Astrocyte (in vitro differentiated cells and primary cell): ENCODE measurements at regions not wholly inside any gene's neighbourhood (a gene's known extent, or its start where the extent isn't known, plus 50 kb on each side); places are given as distances from the start of the nearest gene placed in this dataset.

Experiments used
- DNase-seq: peaks from one replicate; pipeline ENCODE4 v3.0.0-alpha.2; 2010; ENCODE audit warnings: low read depth
- FAIRE-seq: peaks from 2 replicates; lab custom pipeline; 2011; peaks lifted over from hg19 to GRCh38; lab: Jason Lieb, UNC
- H2AFZ ChIP-seq: 2 replicates; pipeline ENCODE4 v1.6.0; 2012; ENCODE audit warnings: low read depth, low read length, inconsistent platforms
- H3K27ac ChIP-seq: 2 replicates; pipeline ENCODE4 v1.5.1; 2011; ENCODE audit warnings: low read depth, low read length, inconsistent platforms
- H3K27me3 ChIP-seq: 2 replicates; pipeline ENCODE4 v1.6.0; 2011; ENCODE audit warnings: low read length, inconsistent platforms; ENCODE audit not compliant: insufficient read depth
- H3K36me3 ChIP-seq: 2 replicates; pipeline ENCODE4 v1.5.1; 2011; ENCODE audit warnings: low read length, inconsistent platforms; ENCODE audit not compliant: insufficient read depth
- H3K4me1 ChIP-seq: 2 replicates; pipeline ENCODE4 v1.5.1; 2011; ENCODE audit warnings: low read length, inconsistent platforms; ENCODE audit not compliant: insufficient read depth
- H3K4me2 ChIP-seq: 2 replicates; pipeline ENCODE4 v1.6.0; 2012; ENCODE audit warnings: low read length, inconsistent platforms
- H3K4me3 ChIP-seq: 2 replicates; pipeline ENCODE4 v1.5.1; 2011; ENCODE audit warnings: low read depth, mild to moderate bottlenecking, low read length, inconsistent platforms; ENCODE audit not compliant: insufficient read depth
- H3K79me2 ChIP-seq: 2 replicates; pipeline ENCODE4 v1.6.0; 2012; ENCODE audit warnings: mild to moderate bottlenecking, low read length, inconsistent platforms; ENCODE audit not compliant: insufficient read depth
- H3K9ac ChIP-seq: 2 replicates; pipeline ENCODE4 v1.6.0; 2012; ENCODE audit warnings: mild to moderate bottlenecking, low read length, inconsistent platforms
- H3K9me3 ChIP-seq: 2 replicates; pipeline ENCODE4 v1.5.1; 2012; ENCODE audit warnings: low read depth, mild to moderate bottlenecking, low read length, inconsistent platforms; ENCODE audit not compliant: insufficient read depth
- H4K20me1 ChIP-seq: 2 replicates; pipeline ENCODE4 v1.6.0; 2012; ENCODE audit warnings: low read length, inconsistent platforms; ENCODE audit not compliant: insufficient read depth
- H3K27ac Mint-ChIP-seq: one replicate; pipeline ENCODE4 v1.8.0; 2021; ENCODE audit warnings: mild to moderate bottlenecking, mixed read lengths; ENCODE audit not compliant: unreplicated experiment
- H3K27me3 Mint-ChIP-seq: one replicate; pipeline ENCODE4 v1.8.0; 2021; ENCODE audit warnings: low read depth, mixed read lengths; ENCODE audit not compliant: unreplicated experiment
- H3K36me3 Mint-ChIP-seq: one replicate; pipeline ENCODE4 v1.8.0; 2021; ENCODE audit warnings: low read depth, mixed read lengths; ENCODE audit not compliant: unreplicated experiment
- H3K4me1 Mint-ChIP-seq: one replicate; pipeline ENCODE4 v1.8.0; 2021; ENCODE audit warnings: low read depth, mixed read lengths; ENCODE audit not compliant: unreplicated experiment
- H3K4me3 Mint-ChIP-seq: one replicate; pipeline ENCODE4 v1.8.0; 2021; ENCODE audit warnings: mild to moderate bottlenecking, moderate library complexity, mixed read lengths; ENCODE audit not compliant: unreplicated experiment
- H3K9me3 Mint-ChIP-seq: one replicate; pipeline ENCODE4 v1.8.0; 2021; ENCODE audit warnings: mild to moderate bottlenecking, mixed read lengths; ENCODE audit not compliant: unreplicated experiment
- CTCF ChIP-seq: IDR thresholded peaks from 2 replicates; pipeline ENCODE4 v1.5.1; 2011; ENCODE audit warnings: low read depth, mild to moderate bottlenecking, inconsistent platforms, low read length, moderate library complexity; ENCODE audit not compliant: insufficient read depth
- EZH2 ChIP-seq: IDR thresholded peaks from 2 replicates; pipeline ENCODE4 v1.6.1; 2012; ENCODE audit warnings: mild to moderate bottlenecking, low read length, inconsistent platforms; ENCODE audit not compliant: insufficient read depth

GRCh38 chr5:174310706-174311105 lies 265.2 kb downstream of the NSG2 start:
- Mint-ChIP-seq H3K9me3 (no peaks in the 10 kb centered on the region), H3K4me3 (no peak overlapping the region), H3K27me3 (peaks cover 42% of the 10 kb centered on the region), H3K36me3 (no peaks in the 10 kb centered on the region), H3K4me1 (peaks cover 23% of the 10 kb centered on the region), H3K27ac (no peak overlapping the region)
- H3K27me3 ChIP-seq, result no peaks in the 10 kb centered on the region
- no peak for DNase-seq
- TF ChIP-seq CTCF, result no peak
- no peak for TF ChIP-seq EZH2
- H3K9me3 ChIP-seq, result no peaks in the 10 kb centered on the region
- H3K27ac ChIP-seq, result no peak overlapping the region
- no peak overlapping the region for H3K4me3 ChIP-seq
- H3K9ac ChIP-seq, result no peak overlapping the region
- no peak for FAIRE-seq
- H3K36me3 ChIP-seq, result no peaks in the 10 kb centered on the region
- H4K20me1 ChIP-seq, result no peaks in the 10 kb centered on the region
- H3K79me2 ChIP-seq, result no peaks in the 10 kb centered on the region
- H3K4me2 ChIP-seq, result no peak overlapping the region
- peaks cover 4% of the 10 kb centered on the region for H3K4me1 ChIP-seq
- no peak overlapping the region for H2AFZ ChIP-seq

- H3K4me3 Mint-ChIP-seq, result no peak overlapping the region
- no peak overlapping the region for H3K27ac ChIP-seq
- peaks cover 19% of the 10 kb centered on the region for H3K4me1 Mint-ChIP-seq
- H2AFZ ChIP-seq, result peak overlapping the region; percentile 87
- no peaks in the 10 kb centered on the region for H3K9me3 Mint-ChIP-seq
- H3K27me3 Mint-ChIP-seq, result peaks cover 47% of the 10 kb centered on the region
- H3K9ac ChIP-seq, result no peak overlapping the region
- H3K9me3 ChIP-seq, result no peaks in the 10 kb centered on the region
- H3K27ac Mint-ChIP-seq, result no peak overlapping the region
- H3K4me3 ChIP-seq, result no peak overlapping the region
- peak overlapping the region; percentile 84 for H3K4me2 ChIP-seq
- no peaks in the 10 kb centered on the region for H3K36me3 ChIP-seq
- TF ChIP-seq EZH2, result no peak
- TF ChIP-seq CTCF, result no peak
- no peaks in the 10 kb centered on the region for H4K20me1 ChIP-seq
- no peak for FAIRE-seq
- H3K27me3 ChIP-seq, result no peaks in the 10 kb centered on the region
- no peaks in the 10 kb centered on the region for H3K79me2 ChIP-seq
- no peaks in the 10 kb centered on the region for H3K36me3 Mint-ChIP-seq
- peaks cover 4% of the 10 kb centered on the region for H3K4me1 ChIP-seq
- DNase-seq, result no peak
Measured at GRCh38 chr5:174311121-174311520, 265.6 kb downstream of the NSG2 start.

GRCh38 chr5:174311531-174312269 lies 266.2 kb downstream of the NSG2 start:
- H3K4me1 Mint-ChIP-seq, result peaks cover 14% of the 10 kb centered on the region
- FAIRE-seq (no peak), DNase-seq (no peak)
- no peak overlapping the region for H3K27ac ChIP-seq
- no peak overlapping the region for H3K4me3 Mint-ChIP-seq
- H4K20me1 ChIP-seq, result no peaks in the 10 kb centered on the region
- no peaks in the 10 kb centered on the region for H3K79me2 ChIP-seq
- peaks cover 4% of the 10 kb centered on the region for H3K4me1 ChIP-seq
- H2AFZ ChIP-seq, result peak overlapping the region; percentile 87
- peak; percentile 38 for TF ChIP-seq CTCF
- TF ChIP-seq EZH2, result no peak
- peak overlapping the region; percentile 43 for H3K9ac ChIP-seq
- H3K9me3 Mint-ChIP-seq, result no peaks in the 10 kb centered on the region
- H3K36me3 ChIP-seq, result no peaks in the 10 kb centered on the region
- no peak overlapping the region for H3K27ac Mint-ChIP-seq
- H3K27me3 ChIP-seq, result no peaks in the 10 kb centered on the region
- H3K4me2 ChIP-seq, result peak overlapping the region; percentile 84
- H3K9me3 ChIP-seq, result no peaks in the 10 kb centered on the region
- H3K27me3 Mint-ChIP-seq, result peaks cover 50% of the 10 kb centered on the region
- H3K4me3 ChIP-seq, result peak overlapping the region; percentile 48
- no peaks in the 10 kb centered on the region for H3K36me3 Mint-ChIP-seq
